ENCODE measurements at regions not wholly inside any gene's neighbourhood (a gene's known extent, or its start where the extent isn't known, plus 50 kb on each side); places are given as distances from the start of the nearest gene placed in this dataset.

DNA sequence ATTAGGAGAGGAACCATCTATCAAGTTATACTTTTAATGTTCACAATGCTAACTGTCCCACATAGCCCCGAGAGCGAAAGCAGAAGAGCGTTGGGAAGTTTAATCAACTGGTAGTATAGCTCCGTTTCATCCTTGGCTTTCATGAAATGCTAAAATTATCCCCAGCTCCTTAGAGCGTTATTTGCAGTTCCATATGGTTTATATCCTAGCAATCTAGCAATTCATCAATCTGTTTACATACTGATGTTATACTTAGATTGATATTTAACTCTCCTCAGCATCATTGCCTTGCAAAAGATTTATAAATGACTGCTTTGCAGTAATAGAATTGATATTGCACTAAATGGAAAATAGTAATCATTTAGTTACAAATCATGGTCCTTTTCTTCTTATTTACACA lies 419.8 kb downstream of the COG6 start:
- no peak for TF ChIP-seq MYC (IDR thresholded peaks at IDR 0.05; ENCODE audit: low read depth, low read length)
- TF ChIP-seq POLR2A (IDR thresholded peaks at IDR 0.05; ENCODE audit: extremely low read depth, insufficient read length) = no peak
- no peak overlapping the region for H3K4me3 ChIP-seq (ENCODE audit: low read depth, low read length)
- no peak for DNase-seq (ENCODE audit: low read depth)

DNA sequence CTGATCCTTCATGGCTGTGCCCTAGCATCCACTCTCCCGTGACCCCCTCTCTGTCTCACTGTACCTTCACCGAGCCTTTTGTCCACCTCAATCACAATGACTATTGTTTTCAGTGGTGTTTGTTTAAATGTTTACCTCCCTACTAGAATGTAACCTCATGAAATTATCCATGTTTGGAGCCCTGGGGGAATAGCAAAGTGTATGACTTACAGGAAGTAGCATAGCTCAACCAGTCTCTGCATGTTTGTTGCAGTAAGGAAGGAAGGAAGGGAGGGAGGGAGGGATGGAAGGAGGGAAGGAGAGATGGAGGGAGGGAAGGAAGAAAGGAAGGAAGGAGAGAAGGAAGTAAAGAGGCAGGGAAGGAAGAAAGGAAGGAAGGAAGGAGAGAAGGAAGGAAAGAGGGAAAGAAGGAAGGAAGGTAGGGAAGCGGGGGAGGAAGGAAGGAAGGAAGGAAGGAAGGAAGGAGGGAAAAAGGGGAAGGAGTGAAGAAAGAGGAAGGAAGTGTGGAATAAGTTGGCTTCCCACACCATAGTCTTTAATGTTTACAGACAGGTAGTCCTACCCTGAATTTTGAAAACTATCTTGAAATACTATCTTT lies 421.4 kb downstream of the COG6 start:
- DNase-seq (ENCODE audit: low read depth) = no peak
- H3K4me3 ChIP-seq (ENCODE audit: low read depth, low read length) = no peak overlapping the region
- TF ChIP-seq, protein P1, sequence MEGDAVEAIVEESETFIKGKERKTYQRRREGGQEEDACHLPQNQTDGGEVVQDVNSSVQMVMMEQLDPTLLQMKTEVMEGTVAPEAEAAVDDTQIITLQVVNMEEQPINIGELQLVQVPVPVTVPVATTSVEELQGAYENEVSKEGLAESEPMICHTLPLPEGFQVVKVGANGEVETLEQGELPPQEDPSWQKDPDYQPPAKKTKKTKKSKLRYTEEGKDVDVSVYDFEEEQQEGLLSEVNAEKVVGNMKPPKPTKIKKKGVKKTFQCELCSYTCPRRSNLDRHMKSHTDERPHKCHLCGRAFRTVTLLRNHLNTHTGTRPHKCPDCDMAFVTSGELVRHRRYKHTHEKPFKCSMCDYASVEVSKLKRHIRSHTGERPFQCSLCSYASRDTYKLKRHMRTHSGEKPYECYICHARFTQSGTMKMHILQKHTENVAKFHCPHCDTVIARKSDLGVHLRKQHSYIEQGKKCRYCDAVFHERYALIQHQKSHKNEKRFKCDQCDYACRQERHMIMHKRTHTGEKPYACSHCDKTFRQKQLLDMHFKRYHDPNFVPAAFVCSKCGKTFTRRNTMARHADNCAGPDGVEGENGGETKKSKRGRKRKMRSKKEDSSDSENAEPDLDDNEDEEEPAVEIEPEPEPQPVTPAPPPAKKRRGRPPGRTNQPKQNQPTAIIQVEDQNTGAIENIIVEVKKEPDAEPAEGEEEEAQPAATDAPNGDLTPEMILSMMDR (IDR thresholded peaks at IDR 0.05; ENCODE audit: low read depth, low read length) = no peak
- TF ChIP-seq, protein P2, sequence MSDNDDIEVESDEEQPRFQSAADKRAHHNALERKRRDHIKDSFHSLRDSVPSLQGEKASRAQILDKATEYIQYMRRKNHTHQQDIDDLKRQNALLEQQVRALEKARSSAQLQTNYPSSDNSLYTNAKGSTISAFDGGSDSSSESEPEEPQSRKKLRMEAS (IDR thresholded peaks at IDR 0.05; ENCODE audit: low read depth, low read length) = no peak

DNA sequence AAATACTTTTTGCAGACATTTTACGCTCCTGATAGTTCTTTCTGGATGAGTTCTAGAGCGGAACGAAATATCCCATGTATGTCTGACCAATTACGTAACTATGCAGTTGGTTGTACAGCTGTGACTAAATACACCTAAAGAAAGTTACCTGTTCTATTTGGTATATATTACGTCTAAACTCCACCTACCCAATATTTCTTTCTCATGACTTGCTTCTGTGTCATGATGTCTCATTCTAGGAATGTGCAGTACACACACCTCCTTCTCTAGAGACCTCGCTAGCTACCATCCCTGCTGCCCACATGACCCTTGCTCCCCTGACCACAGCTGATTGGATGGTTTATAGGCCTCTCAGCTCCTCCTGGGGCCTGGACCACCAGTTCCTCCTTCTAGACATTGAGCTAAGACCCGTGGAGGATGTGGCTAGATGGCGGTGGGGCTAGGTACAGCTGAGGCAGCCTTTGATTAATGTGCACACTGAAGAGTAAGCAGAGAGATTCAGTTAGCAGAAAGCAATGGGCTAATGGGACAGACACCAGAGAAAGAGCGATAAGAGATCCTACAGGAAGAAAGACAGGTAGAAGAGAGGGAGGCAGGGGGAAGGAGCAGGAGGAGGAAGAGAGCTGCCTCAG lies 422.1 kb downstream of the COG6 start:
- DNase-seq (ENCODE audit: low read depth) = no peak
- H3K4me3 ChIP-seq (ENCODE audit: low read depth, low read length) = no peak overlapping the region
- TF ChIP-seq MYC (IDR thresholded peaks at IDR 0.05; ENCODE audit: low read depth, low read length) (no peak), POLR2A (IDR thresholded peaks at IDR 0.05; ENCODE audit: extremely low read depth, insufficient read length) (no peak)
- TF ChIP-seq, protein P2 (IDR thresholded peaks at IDR 0.05; ENCODE audit: low read depth, low read length) = no peak
- TF ChIP-seq, protein P1 (IDR thresholded peaks at IDR 0.05; ENCODE audit: low read depth, low read length) = no peak

DNA sequence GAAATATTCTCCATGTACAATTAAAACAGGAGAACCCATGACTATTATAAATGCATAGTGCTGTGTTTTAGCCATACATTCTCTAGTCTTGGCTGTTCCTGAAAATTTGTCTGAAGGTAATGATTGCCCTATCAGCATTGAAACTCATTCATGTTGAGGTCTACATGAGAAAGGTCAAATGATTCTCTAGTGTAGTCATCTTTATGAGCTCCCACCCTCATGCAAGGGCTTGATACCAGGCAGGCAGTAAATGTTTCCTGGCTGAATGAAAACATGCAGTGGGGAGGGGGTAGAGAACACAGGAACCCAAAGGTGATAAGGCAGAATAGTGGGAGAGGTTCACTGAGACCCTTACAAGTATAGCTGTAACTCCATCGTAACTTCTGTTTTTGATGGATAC lies 424.3 kb downstream of the COG6 start:
- H3K4me3 ChIP-seq (ENCODE audit: low read depth, low read length) = no peak overlapping the region
- TF ChIP-seq, protein P1 (IDR thresholded peaks at IDR 0.05; ENCODE audit: low read depth, low read length) = no peak
- no peak for TF ChIP-seq POLR2A (IDR thresholded peaks at IDR 0.05; ENCODE audit: extremely low read depth, insufficient read length)
- no peak for TF ChIP-seq MYC (IDR thresholded peaks at IDR 0.05; ENCODE audit: low read depth, low read length)
- TF ChIP-seq, protein P2 (IDR thresholded peaks at IDR 0.05; ENCODE audit: low read depth, low read length) = no peak
- no peak for DNase-seq (ENCODE audit: low read depth)

DNA sequence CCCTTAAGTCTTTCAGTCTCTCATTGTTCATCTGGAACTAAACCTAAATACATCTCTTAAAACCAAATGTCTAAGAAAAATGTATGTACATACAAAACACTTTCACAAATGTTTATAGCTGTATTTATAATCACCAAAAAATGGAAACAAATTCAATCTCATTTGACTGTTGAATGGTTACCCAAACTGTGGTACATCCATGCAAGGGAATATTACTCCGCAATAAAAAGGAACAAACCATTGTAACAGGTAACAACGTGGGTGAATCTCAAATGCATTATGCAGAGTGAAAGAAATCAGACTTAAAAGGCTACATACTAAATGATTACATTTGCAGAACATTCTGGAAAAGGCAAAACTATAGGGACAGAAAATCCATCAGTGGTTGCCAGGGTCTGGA lies 425.2 kb downstream of the COG6 start:
- no peak overlapping the region for H3K4me3 ChIP-seq (ENCODE audit: low read depth, low read length)
- no peak for TF ChIP-seq POLR2A (IDR thresholded peaks at IDR 0.05; ENCODE audit: extremely low read depth, insufficient read length)
- TF ChIP-seq, protein P2 (IDR thresholded peaks at IDR 0.05; ENCODE audit: low read depth, low read length) = no peak
- TF ChIP-seq, protein P1 (IDR thresholded peaks at IDR 0.05; ENCODE audit: low read depth, low read length) = no peak
- no peak for TF ChIP-seq MYC (IDR thresholded peaks at IDR 0.05; ENCODE audit: low read depth, low read length)
- no peak for DNase-seq (ENCODE audit: low read depth)

DNA sequence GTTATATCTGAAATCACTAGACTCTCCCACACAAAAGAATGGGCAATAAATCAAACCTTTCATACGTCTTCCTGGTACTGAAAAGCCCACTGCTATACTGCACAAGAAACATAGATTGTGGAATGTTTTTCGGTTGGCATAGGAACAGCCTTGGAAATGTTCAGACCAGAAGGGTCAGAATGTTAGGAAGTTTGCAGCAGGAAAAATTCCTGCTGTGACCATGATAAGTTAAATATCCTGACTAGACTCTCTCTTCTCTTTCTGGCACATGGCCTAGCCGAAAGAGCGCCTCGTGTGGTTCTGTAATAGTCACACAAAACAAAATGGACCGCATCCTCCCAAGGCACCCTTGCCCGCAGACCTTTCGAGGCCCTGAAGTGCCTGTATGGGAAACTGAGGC lies 427.2 kb downstream of the COG6 start:
- no peak for DNase-seq (ENCODE audit: low read depth)
- H3K4me3 ChIP-seq (ENCODE audit: low read depth, low read length) = no peak overlapping the region
- TF ChIP-seq MYC (IDR thresholded peaks at IDR 0.05; ENCODE audit: low read depth, low read length) = no peak
- TF ChIP-seq, protein P1 (IDR thresholded peaks at IDR 0.05; ENCODE audit: low read depth, low read length) = no peak
- no peak for TF ChIP-seq POLR2A (IDR thresholded peaks at IDR 0.05; ENCODE audit: extremely low read depth, insufficient read length)
- TF ChIP-seq, protein P2 (IDR thresholded peaks at IDR 0.05; ENCODE audit: low read depth, low read length) = no peak

All from NB4 (cell line).